Muscle of leg (tissue), 3 donors: ENCODE measurements at regions not wholly inside any gene's neighbourhood (a gene's known extent, or its start where the extent isn't known, plus 50 kb on each side); places are given as distances from the start of the nearest gene placed in this dataset.
"Not testable (repeated sequence)": the region's sequence is repeated elsewhere in the genome, so short reads cannot be mapped to it uniquely, and the experiment has no call there.

Experiments used
- DNase-seq: peaks from one replicate; pipeline ENCODE4 v3.0.0; 2013
- H3K27ac ChIP-seq: one replicate; pipeline ENCODE4 v1.5.1; 2013; ENCODE audit warnings: mild to moderate bottlenecking, low read length, control low read depth
- H3K27me3 ChIP-seq: one replicate; pipeline ENCODE4 v1.6.1; 2013; ENCODE audit warnings: low read length; ENCODE audit not compliant: control insufficient read depth, insufficient read depth
- H3K36me3 ChIP-seq: one replicate; pipeline ENCODE4 v1.6.1; 2013; ENCODE audit warnings: low read length; ENCODE audit not compliant: control insufficient read depth, insufficient read depth
- H3K4me1 ChIP-seq: one replicate; pipeline ENCODE4 v1.6.1; 2013; ENCODE audit warnings: low read length; ENCODE audit not compliant: control insufficient read depth, insufficient read depth
- H3K4me3 ChIP-seq: one replicate; pipeline ENCODE4 v1.5.1; 2013; ENCODE audit warnings: low read length, control low read depth
- H3K9me3 ChIP-seq: replicated peaks from 2 replicates; pipeline ENCODE4 v1.6.1; 2013; ENCODE audit warnings: low read depth, low read length; ENCODE audit not compliant: control insufficient read depth
- WGBS: methylation state at CpG from one replicate; pipeline ENCODE4 v1.1.5; 2013; ENCODE audit warnings: missing lambda C conversion rate; ENCODE audit not compliant: insufficient coverage; 5-methylcytosine and 5-hydroxymethylcytosine counted together

DNA sequence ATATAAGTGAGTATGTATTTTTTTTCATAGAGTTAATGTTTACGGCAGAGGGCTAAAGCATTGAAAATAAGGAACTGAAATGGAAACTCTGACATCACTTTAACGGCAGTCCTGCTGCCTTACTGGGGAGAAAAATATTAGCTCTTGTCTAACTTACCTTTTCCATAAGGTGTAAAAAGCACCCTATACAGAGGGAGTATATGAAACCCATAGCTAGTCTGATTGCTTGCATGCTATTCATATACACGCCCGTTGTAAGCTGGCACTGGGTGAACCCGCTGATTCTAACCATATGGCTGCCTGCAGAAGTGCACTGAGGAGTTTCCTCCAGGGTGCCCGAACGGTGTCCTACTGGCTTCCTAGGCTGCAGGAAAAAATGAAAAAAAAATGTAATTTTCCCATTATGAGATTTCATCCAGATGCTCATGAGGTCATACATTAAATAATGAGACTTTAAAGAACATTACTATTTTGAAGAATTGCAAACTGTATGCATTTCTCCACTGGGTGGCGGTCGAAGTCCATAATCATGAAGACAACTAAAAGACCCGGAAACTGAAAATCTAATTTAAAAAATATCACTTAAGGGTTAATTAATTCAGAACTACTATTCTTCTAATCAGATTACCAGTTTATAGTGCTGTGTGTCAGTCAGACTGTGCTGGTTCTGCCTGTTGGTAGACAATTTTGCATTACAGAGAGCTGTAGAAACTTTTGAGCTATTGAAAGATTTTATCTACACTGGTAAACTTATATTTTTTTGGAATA, 144.7 kb downstream of the ALX1 start:
- no peak overlapping the region for H3K4me3 ChIP-seq
- H3K27me3 ChIP-seq: no peaks in the 10 kb centered on the region
- peak; percentile 64 for DNase-seq
- H3K9me3 ChIP-seq: no peaks in the 10 kb centered on the region
- H3K27ac ChIP-seq: no peak overlapping the region
- H3K4me1 ChIP-seq: no peaks in the 10 kb centered on the region
- WGBS: 25% methylated on average over 3 of the region's 10 CpGs
- H3K36me3 ChIP-seq: no peaks in the 10 kb centered on the region

DNA sequence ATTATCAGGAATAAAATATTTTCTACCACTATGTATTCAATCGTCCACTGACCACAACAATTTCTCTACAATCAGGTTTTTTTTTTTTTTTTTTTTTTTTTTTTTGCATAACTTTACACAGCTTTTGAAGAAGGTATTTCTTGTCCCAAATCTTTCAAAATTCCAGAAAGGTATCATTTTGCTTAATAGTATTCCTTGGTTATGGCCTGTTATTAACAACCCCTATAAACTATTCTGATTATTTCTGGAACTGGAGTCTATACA, 145.3 kb downstream of the ALX1 start:
- Histone ChIP-seq H3K36me3 (no peaks in the 10 kb centered on the region), H3K9me3 (no peaks in the 10 kb centered on the region), H3K4me3 (no peak overlapping the region), H3K27me3 (no peaks in the 10 kb centered on the region), H3K4me1 (no peaks in the 10 kb centered on the region), H3K27ac (no peak overlapping the region)
- DNase-seq: no peak
- no CpG with 5 or more reads among the region's 1 CpG for WGBS

DNA sequence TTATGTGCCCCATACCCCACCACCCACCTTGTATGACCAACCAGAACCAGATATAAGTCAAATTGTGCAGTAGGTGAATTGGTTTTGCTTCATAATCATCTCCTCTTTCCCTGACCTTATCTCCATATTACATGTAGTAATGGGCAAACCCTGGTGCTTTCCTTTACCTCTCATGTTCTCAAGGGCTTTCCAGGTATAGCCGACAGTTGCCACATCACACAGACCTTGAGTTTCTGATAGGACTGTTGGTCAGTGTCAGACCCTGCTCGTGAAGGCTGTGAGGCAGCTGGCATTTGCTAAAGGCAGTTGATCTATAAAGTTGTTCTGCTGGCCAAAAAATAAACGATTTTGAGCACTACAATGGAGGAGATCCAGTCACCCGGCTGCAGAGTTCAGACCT, 145.9 kb downstream of the ALX1 start:
- H3K4me3 ChIP-seq: no peak overlapping the region
- no peak overlapping the region for H3K27ac ChIP-seq
- no peak for DNase-seq
- no peaks in the 10 kb centered on the region for H3K9me3 ChIP-seq
- no peaks in the 10 kb centered on the region for H3K36me3 ChIP-seq
- no peaks in the 10 kb centered on the region for H3K4me1 ChIP-seq
- no CpG with 5 or more reads among the region's 4 CpGs for WGBS
- no peaks in the 10 kb centered on the region for H3K27me3 ChIP-seq

DNA sequence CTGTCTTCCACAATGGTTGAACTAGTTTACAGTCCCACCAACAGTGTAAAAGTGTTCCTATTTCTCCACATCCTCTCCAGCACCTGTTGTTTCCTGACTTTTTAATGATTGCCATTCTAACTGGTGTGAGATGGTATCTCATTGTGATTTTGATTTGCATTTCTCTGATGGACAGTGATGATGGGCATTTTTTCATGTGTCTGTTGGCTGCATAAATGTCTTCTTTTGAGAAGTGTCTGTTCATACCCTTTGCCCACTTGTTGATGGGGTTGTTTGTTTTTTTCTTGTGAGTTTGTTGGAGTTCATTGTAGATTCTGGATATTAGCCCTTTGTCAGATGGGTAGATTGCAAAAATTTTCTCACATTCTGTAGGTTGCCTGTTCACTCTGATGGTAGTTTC, 153.1 kb downstream of the ALX1 start:
- not testable (repeated sequence) for H3K36me3 ChIP-seq, H3K9me3 ChIP-seq, DNase-seq, H3K27ac ChIP-seq, H3K4me3 ChIP-seq, H3K4me1 ChIP-seq, H3K27me3 ChIP-seq

DNA sequence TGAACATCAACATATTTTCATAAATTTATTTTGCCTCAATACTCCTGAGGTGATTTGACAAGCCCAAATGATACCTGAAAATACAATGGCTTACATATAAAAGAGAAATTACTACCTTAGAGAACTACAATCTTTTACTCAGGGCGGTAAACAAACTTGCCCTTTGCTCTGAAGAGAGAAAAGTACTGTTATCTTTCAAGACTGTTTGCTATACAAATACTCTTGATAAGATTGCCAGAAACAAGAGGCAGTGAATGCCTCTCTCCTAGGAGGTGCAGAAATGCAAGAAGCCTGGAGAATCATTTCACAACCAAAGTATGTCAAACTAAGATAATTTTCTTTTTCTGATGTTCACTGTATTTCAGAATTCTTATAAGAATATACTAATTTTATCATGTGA, 160.3 kb downstream of the ALX1 start:
- DNase-seq: no peak
- WGBS: no CpG with 5 or more reads among the region's 1 CpG
- H3K9me3 ChIP-seq: no peaks in the 10 kb centered on the region
- no peaks in the 10 kb centered on the region for H3K27me3 ChIP-seq
- H3K4me1 ChIP-seq: no peaks in the 10 kb centered on the region
- H3K4me3 ChIP-seq: no peak overlapping the region
- H3K36me3 ChIP-seq: no peaks in the 10 kb centered on the region
- no peak overlapping the region for H3K27ac ChIP-seq

DNA sequence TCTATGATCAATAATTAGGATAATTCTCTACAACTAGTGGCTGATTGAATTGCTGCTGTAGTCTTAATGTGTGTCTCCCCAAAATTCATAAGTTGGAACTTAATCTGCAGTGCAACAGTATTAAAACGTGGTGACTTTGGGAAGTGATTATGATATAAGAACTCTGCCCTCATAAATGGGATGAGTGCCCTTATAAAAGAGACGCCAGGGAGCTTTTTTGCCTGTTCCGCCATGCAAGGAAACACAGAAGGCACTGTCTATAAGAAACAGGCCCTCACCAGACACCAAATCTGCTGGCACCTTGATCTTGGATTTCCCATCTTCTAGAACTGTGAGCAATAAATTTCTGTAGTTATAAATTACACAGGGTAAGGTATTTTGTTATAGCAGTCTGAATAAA, 161.0 kb downstream of the ALX1 start:
- WGBS: 60% methylated on average over 1 of the region's 3 CpGs
- H3K36me3 ChIP-seq: no peaks in the 10 kb centered on the region
- H3K4me3 ChIP-seq: no peak overlapping the region
- no peaks in the 10 kb centered on the region for H3K4me1 ChIP-seq
- H3K27me3 ChIP-seq: no peaks in the 10 kb centered on the region
- no peaks in the 10 kb centered on the region for H3K9me3 ChIP-seq
- no peak overlapping the region for H3K27ac ChIP-seq
- no peak for DNase-seq

DNA sequence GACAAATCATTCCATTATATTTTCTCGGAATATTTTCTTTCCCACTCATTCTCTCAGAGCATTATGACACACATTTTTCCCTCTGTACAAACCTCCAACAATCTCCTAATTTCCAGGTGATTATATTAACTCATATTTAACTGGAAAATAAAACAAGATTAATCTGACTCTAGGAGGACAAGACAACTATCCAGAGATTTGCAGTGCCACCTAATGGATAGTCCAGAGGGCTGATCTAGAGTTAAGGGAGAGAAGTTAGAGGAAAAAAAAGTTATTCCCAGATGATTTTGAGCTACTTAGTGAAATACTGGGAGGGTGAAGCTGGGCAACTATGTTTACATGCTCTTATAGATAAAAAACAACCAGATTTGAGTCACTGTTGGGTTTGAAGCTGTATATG, 161.7 kb downstream of the ALX1 start:
- no peak for DNase-seq
- H3K27ac ChIP-seq: no peak overlapping the region
- WGBS: no CpG with 5 or more reads among the region's 1 CpG

DNA sequence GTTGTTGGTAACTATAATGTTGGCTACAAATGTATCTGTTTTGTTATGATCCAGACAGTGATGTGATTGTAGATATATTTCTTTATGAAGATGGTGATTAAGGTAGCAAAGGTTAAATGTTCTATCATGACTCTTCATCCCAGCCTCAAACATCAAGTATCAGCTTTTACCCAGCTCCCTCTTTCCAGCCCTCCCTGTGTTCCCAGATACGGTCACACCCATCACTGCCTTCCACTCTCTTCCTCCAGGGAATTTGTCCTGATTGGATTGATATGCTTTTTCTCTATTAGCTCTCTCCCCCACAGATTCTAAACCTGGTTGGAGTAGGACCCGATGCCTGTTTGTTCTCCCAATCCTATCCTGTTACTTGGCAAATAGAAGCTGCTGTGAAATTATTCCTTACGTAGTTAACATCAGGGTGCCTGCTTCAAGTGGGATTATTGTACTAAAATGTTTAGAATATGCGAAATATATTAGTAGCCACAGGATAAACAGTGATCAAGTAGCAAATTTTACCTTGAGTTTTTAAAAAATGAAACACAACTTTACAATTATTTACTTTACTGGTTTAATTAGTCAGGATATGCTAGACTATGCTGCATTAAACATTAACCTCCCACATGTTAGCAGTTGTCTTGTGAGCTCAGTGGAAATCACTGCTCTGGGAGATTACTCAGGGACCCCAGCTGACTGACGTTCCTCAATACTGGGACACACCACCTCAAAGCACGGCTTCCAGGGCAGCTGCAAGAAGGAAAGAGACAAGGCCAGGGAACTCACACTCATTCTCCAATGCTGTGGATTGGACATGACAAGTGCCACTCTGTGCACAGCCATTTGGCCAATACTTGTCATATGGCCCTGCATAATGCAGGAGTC, 165.3 kb downstream of the ALX1 start:
- Histone ChIP-seq H3K9me3 (no peaks in the 10 kb centered on the region), H3K4me1 (no peaks in the 10 kb centered on the region), H3K27me3 (no peaks in the 10 kb centered on the region), H3K36me3 (no peaks in the 10 kb centered on the region), H3K4me3 (no peak overlapping the region), H3K27ac (no peak overlapping the region)
- no peak for DNase-seq
- WGBS: 14% methylated on average over 2 of the region's 6 CpGs

More for the DNA sequence above, 161.7 kb downstream of the ALX1 start:
- no peaks in the 10 kb centered on the region for H3K4me1 ChIP-seq
- H3K9me3 ChIP-seq: no peaks in the 10 kb centered on the region
- no peak overlapping the region for H3K4me3 ChIP-seq
- no peaks in the 10 kb centered on the region for H3K27me3 ChIP-seq
- no peaks in the 10 kb centered on the region for H3K36me3 ChIP-seq

DNA sequence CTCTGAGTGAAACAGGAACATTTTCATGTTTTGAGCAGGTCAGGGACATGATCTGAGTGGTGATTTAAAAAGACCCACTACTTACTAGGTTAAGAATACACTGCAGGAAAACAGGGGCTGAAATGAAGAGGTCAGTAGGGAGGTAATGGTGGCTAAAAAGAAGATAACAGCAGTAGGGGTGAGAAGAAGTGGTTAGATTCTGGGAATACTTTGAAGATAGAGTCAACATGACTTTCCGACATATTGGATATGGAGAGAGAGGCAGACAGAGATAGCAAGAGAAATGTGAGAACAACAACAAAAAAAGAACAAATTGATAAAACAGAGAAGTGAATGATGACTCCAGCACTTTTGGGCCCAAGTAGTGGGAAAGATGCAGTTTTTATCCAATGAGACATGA, 168.0 kb downstream of the ALX1 start:
- WGBS: 83% methylated on average over 1 of the region's 1 CpG
- no peaks in the 10 kb centered on the region for H3K4me1 ChIP-seq
- no peak for DNase-seq
- H3K9me3 ChIP-seq: no peaks in the 10 kb centered on the region
- no peaks in the 10 kb centered on the region for H3K27me3 ChIP-seq
- H3K4me3 ChIP-seq: no peak overlapping the region
- H3K36me3 ChIP-seq: no peaks in the 10 kb centered on the region
- H3K27ac ChIP-seq: no peak overlapping the region

DNA sequence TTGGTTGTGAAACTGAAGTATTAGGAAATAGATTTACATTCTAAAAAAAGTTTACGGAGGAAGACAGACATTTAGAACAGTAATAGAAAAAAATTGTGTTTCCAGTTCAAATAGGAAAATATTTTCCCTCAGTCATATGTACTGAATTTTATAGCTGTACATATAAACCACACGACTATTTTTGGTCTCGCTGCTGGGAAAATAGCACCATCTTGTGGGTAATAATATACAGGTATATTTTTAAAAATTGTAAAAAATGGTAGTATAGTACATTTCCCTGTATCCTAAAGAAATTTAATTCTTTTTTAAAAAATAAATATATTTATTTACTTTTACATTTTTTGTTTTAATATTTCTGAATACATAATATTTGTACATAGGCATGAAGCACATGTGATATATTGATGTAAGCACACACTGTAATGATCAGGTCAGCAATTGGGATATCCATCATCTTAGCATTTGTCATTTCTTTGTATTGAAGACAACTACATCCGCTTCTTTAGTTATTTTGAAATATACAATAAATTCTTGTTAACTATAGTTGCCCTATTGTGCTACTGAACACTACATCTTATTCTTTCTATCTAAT, 168.6 kb downstream of the ALX1 start:
- no peak overlapping the region for H3K27ac ChIP-seq

More for the DNA sequence above, 168.6 kb downstream of the ALX1 start:
- Histone ChIP-seq H3K4me1 (no peaks in the 10 kb centered on the region), H3K27me3 (no peaks in the 10 kb centered on the region), H3K9me3 (no peaks in the 10 kb centered on the region), H3K4me3 (no peak overlapping the region), H3K36me3 (no peaks in the 10 kb centered on the region)
- WGBS: no CpG with 5 or more reads among the region's 4 CpGs
- peak; percentile 23 for DNase-seq
